Fibroblast of villous mesenchyme (primary cell): ENCODE measurements at regions not wholly inside any gene's neighbourhood (a gene's known extent, or its start where the extent isn't known, plus 50 kb on each side); places are given as distances from the start of the nearest gene placed in this dataset.
A peak's percentile ranks its signal among the peaks of the same experiment; 100 is the strongest.

Experiments
- DNase-seq: peaks from one replicate; pipeline ENCODE4 v3.0.0-alpha.2; 2010; ENCODE audit warnings: low read depth
- H3K4me3 ChIP-seq: 2 replicates; pipeline ENCODE4 v1.5.1; 2011; ENCODE audit warnings: low read depth, mild to moderate bottlenecking, low read length
- CTCF ChIP-seq: IDR thresholded peaks from 2 replicates; pipeline ENCODE4 v1.5.1; 2012; ENCODE audit warnings: low read depth, mild to moderate bottlenecking, low read length; ENCODE audit not compliant: insufficient read depth

DNA sequence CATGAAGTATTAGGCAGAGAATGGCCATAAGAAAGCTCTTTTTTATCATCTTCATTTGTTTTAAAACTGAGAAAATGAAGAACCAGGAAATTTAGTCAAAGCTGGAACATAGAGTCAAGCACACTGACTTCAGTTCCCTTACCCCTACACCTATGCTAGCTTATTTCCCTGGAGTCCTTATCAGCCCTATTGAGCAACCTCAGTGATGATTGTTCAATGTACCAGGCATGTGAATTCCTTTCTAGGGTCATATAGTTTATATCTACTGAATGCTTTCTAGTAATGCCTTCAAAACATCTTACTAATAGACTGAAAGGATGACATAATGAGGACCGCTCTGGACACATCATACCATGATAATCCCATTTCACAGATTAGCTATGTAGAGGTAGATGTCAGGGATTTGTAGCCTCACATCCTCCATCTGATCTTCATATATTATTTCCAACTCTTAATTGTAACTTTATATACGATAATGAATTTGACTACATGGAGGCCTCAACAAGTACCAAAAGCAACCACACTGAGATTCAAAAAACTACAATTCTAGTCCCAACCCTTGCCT is 460.4 kb upstream of the DYNLRB2 start:
- H3K4me3 ChIP-seq = no peak overlapping the region
- peak; percentile 20 for DNase-seq
- TF ChIP-seq CTCF = no peak

DNA sequence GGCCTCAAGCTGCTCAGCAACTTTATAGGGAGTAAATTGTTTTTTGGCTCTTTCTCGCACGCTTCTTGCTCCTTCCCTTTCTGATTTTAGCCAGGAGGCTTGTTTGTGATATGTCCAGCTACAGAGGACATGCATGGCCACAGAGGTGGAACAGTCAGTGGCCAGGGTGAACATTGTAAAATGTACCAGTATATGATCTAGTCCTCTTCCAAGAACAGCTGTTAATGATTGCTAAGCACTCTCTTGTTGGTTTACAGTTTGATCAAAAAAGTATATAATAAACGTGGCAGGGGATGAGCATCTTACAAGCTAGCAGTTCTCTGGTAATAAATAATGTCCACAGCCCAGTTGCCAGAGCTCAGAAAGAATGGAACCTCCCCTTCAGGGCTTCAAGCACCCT is 461.7 kb upstream of the DYNLRB2 start:
- no peak for DNase-seq
- no peak for TF ChIP-seq CTCF
- H3K4me3 ChIP-seq = no peak overlapping the region

- no peak for TF ChIP-seq CTCF
- H3K4me3 ChIP-seq = no peak overlapping the region
- no peak for DNase-seq
Observed at GRCh38 chr16:80077696-80078095, 463.1 kb upstream of the DYNLRB2 start.

GRCh38 chr16:80074329-80074728 is 466.5 kb upstream of the DYNLRB2 start:
- TF ChIP-seq CTCF = no peak

GRCh38 chr16:80071964-80072456 is 468.8 kb upstream of the DYNLRB2 start:
- no peak for DNase-seq
- H3K4me3 ChIP-seq = no peak overlapping the region
- no peak for TF ChIP-seq CTCF

More at GRCh38 chr16:80074329-80074728, 466.5 kb upstream of the DYNLRB2 start:
- H3K4me3 ChIP-seq = no peak overlapping the region
- no peak for DNase-seq

DNA sequence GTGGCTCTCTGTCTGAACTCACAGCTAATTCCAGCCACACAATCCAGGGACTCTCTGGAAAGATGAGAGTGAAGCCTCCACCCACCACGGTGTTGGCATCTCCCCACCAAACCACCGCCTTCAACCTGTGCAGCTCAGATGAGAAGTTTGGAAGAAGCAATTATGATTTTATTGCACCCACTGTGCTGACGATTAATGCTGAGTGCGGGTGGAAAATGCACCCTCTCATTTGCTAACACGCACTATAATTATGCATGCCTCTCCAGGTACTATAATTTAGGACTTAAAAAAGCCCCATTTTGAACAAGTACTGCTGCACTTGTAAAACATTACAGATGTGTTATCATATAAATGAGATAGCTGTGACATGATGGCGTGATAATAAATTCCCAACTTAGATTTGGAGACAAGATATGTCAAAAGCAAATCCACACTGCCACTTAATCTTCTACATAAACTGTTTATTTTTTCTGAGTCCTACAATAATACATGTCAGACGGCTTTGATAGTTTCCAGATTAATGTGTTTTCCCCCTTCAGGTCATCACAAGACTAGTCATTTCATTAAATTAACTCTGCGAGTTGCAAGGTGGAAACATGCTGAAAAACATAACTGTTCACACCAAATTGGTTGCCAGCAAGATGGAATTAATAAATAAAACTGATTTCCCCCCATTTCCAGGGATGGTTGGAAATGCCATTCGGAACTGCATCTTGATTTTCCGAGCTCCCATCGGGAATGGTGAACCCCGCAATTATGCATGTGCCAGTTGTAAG is 466.5 kb upstream of the MAF start:
- DNase-seq = no peak
- no peak for TF ChIP-seq CTCF
- H3K4me3 ChIP-seq = no peak overlapping the region
